GM21717 (cell line): ENCODE measurements at regions not wholly inside any gene's neighbourhood (a gene's known extent, or its start where the extent isn't known, plus 50 kb on each side); places are given as distances from the start of the nearest gene placed in this dataset.

Experiments
- ATAC-seq: cut with Tn5 transposase; IDR thresholded peaks from one replicate; pipeline ENCODE4 v1.9.1; 2021; ENCODE audit warnings: mild to moderate bottlenecking, moderate library complexity; ENCODE audit not compliant: unreplicated experiment

DNA sequence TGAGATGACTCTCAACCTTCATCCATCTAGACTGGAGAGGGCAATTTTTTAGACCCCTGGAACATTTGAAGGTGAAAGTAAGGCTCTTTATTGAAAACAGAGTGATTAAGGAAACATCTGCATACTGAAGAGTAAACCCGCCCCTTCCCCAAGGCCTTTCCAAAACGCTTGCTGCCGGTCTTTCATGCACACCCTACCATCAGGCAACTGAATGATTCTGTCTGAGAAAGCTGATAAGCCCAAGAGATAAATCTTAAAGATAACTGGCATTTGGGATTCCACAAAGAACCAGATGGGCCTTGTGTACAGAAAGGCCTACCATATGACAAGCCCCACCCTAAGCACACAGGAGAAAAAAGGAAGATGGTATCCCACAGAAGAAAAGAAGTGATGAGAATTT, 54.4 kb upstream of the PIK3R1 start:
- no peak for ATAC-seq

DNA sequence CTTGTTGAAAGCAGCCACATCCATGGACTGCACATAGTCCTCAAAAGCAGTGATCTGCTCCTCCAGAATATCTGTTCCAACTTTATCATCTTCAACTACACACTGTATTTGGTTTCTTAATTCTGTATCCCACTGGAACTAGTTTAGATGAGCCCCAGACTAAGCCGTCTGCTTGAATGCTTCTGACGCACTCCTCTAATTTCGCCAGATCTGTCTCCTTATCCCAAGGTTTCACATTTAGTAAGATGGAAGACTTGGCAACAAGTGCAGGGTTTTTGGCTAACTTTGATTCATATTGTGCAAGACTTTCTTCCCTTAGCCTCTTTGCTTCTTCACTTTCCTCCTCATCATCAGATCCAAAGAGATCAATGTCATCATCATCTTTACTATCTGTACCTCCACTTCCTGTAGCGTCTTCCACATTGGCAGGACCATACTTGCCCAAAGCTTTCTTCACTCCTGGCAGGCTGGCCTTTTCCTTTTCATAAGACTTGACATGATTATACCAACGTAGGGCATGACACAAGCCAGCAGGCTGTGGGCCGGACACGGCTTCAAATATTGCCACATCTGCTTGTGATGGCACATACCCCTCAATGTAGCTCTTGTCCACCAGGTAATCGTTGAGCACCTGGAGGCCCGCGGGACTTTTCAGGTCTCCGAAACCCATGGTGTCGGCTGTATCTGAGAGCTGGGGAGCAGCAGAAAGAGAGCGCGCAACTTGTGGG, 56.2 kb upstream of the PIK3R1 start:
- ATAC-seq = no peak

DNA sequence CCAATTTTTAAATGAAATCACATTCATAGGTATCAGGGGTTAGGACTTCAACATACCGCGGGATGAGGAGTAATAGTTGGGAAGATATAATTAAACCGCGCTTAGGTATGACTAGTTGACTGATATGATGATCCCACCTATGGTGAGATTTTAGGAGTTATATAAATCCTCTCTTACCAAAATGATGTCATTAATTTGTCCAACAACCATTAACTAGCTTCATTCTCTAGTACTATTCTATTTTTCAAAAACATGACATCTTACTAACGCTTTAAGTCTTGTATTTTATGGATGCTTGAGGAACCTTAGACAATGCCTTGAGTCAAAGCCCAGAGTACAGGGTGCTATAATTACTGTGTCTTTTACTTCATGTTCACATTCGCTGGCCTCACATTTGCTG, 59.6 kb upstream of the PIK3R1 start:
- no peak for ATAC-seq

DNA sequence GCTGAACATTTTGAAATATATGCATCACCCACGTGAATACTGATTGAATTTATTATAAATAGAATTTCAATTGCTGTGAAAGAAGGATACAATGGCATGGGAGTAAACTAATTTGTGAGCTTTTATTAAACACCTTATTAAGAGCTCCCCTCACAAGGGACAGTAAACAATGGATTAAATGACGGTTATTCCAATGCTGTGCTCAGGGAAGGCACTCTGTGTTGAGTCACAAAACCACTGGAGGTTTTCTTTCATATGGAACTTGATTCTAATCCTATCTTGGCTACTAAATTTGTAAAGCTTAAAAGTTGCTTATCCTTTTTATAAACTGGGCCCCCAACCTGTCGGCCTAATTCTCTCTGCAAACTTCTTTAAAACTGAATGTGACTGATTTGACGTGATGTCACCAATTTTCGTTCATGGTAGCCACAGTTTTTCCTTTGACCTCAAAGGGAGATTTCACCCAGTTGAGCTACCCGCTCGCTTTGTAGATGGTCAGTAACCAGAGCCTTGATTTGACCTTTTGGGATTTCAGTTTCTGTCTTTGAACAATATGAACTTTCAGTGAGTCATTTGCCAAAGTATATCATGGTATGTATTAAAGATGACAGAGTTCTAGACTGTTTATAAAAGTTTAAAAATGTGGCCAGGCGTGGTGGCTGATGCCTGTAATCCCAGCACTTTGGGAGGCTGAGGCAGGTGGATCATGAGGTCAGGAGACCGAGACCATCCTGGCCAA, 61.3 kb upstream of the PIK3R1 start:
- no peak for ATAC-seq

DNA sequence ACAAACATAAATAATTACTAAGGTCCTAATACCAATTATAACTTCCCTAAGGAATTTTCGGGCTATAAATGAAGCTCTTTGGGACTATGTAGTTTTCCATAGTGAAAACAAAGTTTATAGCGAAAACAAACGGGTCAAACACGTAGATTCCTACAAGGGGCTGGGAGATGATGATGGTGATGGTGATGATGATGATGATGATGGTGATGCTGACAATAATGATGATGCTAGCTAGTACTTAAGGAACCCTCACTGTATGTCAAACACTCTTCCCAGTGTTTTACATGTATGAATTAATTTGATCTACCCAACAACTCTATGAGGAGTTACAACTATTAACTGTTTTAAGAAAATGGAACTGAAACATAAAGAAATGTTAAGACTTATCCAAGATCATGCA, 63.7 kb upstream of the PIK3R1 start:
- ATAC-seq = no peak

DNA sequence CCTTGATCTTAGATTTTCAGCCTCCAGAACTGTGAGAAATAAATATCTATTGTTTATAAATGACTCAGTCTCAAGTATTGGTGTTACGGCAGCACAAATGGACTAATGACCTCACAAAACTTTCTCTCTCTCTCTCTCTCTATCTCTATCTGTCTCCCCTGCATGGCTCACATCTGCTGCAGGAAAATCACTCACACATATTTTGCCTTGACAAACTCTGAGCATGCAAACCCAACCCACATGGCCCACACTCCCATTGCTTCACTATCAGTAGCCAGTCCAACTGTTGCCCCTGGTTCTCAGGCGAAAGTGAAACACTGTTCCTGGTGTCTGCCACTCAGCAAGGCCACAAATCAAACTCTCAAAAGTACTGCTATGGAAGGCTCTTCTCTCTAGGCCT, 66.4 kb upstream of the PIK3R1 start:
- ATAC-seq = peak; percentile 44

DNA sequence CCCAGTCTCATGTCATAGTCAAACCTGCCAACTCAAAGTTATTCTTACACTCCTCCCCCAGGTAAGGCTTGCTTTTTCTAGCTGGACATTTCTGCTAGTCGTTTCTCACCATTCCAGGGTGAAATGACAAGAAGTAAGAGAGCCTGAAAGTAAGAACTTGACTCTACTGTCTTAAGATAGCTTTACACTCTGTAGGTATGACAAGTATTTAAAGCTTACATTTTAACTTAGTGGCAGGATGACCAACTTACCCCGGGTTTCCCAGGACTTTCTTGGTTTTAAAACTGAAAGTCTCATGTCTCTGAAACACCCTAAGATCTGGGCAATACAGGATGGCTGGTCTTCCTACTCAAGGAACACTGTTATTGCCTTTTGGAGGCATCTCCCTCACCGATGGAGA, 67.5 kb upstream of the PIK3R1 start:
- peak; percentile 52 for ATAC-seq

DNA sequence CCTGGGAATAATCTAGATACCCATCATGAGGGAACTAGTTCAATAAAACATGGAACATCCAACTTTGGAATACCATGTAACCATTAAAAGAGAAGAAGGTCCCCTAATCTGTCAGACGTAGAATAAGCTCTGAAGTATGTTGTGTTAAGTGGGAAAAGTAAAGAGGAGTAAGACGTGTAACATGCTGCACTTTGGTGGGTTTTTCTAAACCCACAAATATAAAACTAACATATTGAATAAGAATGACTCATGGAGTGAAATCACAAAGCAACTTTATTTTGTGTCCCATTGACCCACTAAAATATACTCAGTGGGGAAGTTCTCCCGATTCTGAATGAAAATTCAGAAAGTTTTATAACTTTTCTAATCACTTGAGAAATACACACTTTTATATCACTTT, 67.9 kb upstream of the PIK3R1 start:
- no peak for ATAC-seq

DNA sequence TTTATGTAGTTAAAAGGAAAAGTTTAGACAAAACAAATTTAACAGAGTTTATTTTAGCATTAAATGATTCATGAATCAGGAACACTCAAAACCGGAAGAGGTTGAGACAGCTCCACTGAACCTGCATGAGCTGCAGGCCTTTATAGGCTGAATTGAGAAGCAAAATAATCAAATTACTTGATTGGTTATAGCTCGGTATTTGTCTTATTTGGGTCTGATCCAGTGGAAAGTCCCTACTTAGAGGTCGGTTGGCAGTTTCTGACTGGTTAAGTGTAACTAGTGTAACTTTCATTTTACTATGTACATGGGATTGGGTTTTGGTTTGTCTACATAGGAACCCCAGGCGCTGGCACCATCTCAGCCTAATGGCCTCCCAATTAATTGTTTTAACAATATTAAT, 74.1 kb upstream of the PIK3R1 start:
- ATAC-seq = peak; percentile 36

DNA sequence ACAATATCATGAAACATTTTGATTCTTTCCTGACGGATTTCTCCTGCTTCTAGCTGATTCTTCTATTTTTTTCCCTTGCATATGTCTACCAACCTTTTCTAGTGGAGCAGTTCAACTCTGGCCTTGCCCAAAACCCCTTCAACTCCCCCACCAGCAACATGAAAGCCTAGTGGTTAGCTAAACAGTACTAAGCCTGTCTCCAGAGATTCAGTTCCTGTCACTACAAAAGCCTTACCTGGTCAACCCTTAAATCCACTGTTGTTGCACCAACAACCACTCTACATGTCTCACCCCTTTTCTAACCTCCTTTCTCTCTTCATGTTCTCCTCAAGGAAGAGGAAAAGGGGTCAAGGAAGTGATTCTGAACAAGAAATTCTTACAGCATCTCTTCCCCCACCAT, 74.8 kb upstream of the PIK3R1 start:
- peak; percentile 55 for ATAC-seq

DNA sequence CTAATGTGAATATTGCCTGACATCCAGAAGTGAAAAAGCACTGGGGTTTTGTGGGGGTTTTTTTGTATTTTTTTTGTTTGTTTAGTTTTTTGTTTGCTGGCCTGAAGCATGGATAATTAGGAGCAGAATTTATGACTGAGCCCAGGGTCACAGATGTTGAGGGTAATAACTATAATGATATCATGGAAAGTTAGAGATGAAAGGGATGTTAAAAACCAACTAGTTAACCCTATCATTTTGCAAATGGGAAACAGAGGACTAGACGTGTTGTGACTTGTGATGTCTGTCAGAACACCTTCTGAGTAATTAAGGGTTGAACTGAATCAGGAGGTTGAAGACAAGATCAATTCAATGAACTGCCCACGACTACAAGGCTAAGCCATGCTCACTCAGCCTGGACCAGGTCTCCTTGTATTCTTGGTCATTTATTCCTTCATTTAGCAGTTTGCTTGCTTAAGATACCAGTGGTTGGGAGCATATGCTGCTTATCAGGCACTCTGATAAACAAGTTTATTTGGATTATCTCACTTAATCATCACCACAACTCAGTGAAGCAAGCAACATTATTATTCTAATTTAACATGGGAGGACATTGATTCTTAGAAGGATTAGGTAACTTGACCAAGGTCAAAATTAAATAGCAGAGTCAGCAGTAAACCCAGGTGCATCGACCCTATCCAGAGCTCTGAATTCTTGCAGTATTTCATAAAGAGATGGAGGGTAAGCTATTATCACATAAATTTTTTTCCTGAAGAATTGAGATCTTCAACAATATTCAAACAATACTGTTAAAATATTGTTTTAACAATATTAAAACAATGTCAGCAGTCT, 75.7 kb upstream of the PIK3R1 start:
- ATAC-seq = no peak

DNA sequence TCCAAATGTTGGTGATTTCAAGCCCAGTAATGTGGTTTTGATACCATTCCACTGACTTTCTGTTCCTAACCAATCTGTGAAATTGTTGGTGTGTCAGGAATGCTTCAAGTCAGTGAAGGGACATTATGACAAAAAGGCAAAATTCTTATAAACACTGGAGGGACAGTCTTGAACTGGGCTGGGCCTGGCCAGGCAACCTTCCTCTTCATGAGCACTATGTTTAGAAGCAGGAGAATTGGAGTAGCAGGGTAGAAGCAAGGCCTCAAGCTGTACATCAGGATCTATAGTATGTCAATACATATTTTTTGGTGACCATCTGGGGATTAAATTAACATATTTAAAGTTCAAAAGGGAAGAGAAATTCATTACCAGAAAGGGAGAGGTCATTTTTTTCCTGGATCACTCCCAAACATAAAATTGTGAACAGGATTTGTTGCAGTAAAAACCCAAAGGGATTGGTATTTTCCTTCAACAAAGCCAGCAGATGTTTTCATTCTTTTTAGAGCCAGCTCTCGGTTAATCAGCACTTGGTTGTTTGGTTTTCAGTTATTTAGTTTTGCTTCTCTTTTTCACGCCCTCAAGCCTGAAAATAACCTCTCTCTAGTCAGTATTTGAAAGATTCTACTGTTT, 77.9 kb upstream of the PIK3R1 start:
- peak; percentile 33 for ATAC-seq

DNA sequence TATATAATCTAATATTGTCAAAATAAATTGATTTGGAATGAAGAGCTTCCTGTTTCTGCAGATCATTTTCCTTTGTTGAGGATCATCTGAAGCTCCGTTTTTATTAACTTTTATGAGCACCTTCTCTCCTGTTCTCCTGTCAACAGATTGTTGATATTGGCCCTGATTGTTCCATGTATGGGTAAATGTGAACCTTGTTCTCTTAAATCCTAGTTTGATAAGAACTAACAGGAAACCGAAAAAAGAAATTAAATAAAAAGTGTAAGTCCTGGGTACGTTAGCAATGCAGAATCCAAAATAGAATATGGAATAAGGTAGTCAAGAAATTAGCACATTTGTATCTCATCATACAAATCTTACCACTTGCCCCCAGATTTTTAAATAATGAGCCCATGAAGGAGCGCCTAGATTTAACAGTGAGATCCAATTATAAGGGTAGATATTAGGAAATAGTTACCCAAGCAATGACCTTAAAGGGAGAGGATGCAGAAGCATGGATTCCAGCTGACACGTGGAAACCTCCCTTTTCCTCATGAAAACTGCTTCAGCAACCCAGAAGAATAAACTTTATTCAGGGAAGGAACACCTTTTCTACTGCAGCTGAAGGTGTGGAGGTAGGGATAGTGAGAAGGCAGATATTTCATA, 80.8 kb upstream of the PIK3R1 start:
- ATAC-seq = no peak

DNA sequence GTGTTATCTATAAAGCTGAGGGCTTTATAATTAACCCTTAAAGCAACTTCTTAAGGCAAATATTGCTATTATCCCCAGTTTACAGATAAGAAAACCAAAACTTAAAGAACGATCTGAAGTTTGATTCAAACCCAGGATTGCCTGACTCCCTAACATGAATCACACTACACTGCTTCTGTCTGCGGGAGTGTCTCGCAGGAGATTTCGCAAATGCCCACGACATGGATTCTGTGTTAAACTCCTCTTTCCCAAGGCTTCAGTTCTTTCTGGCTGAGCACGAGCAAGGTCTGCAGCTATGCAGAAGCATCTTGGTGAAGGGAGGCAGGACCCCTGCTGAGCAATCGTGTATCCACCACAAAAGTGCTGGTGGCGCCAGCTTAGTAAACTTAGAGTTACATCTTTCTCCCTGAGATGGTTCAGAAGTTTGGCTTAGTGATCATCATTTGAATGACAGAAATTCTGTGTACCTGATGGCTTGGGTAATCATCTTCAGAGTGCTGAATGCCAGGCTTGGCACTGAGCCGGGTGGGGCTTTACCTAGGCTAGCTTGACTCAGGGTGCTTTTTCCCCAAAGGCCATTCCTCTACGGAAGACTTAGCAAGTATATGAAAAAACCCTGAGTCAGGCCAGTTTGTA, 81.4 kb upstream of the PIK3R1 start:
- ATAC-seq = no peak

DNA sequence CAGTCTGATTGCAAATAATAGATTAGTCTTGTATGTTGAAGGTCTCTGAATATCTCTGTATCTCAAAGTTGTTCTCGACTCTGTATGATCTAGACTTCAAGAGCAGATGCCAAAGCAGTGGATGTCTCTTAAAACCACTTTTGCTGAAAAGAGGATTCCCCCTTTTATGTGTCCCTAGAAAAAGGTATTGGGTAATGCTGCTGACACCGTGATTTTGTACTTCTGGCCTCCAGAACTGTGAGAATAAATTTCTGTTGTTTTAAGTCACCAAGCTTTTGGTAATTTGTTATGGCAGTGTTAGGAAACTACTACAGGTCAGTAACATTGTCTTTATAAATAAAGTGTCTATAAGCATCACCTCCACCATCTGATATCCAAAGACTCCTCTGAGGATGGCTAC, 85.3 kb upstream of the PIK3R1 start:
- no peak for ATAC-seq

DNA sequence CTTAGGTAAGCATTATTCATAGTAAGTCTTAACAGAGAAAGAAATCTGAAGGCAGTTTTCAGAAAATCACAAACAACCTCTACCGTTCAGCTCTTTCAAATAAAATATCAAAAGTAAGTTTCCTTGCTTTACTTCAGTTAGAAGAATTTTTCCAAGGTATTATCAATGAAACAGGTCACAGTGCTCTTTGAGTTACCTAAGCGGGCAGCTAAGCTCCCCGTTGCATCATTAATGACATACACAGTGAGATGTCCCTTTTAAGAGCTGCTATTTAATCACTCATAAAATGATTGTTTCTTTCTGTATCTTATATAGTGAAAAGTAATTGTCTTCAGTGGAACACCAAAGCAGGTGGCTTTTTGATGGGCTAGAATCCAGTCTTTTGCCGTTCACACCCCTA, 86.2 kb upstream of the PIK3R1 start:
- ATAC-seq = no peak

DNA sequence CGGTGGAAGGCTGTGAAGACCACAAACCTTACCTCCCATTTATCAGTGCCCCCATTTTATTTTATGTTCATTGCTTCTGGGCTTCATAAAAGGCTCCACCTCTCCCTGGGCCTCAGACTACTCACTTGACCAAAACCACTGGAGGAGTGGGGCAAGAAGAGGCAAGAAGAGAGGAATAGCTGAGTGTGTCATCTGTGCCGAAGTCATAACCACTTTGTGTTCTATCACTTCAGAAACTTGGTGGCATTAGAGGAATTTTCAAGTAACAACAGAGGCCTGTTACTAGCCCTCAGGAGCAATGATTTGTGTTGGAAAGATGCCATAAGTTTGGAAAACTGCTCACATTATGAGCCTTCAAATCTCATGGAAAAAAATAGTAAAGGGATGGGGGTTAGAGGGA, 88.7 kb upstream of the PIK3R1 start:
- no peak for ATAC-seq

DNA sequence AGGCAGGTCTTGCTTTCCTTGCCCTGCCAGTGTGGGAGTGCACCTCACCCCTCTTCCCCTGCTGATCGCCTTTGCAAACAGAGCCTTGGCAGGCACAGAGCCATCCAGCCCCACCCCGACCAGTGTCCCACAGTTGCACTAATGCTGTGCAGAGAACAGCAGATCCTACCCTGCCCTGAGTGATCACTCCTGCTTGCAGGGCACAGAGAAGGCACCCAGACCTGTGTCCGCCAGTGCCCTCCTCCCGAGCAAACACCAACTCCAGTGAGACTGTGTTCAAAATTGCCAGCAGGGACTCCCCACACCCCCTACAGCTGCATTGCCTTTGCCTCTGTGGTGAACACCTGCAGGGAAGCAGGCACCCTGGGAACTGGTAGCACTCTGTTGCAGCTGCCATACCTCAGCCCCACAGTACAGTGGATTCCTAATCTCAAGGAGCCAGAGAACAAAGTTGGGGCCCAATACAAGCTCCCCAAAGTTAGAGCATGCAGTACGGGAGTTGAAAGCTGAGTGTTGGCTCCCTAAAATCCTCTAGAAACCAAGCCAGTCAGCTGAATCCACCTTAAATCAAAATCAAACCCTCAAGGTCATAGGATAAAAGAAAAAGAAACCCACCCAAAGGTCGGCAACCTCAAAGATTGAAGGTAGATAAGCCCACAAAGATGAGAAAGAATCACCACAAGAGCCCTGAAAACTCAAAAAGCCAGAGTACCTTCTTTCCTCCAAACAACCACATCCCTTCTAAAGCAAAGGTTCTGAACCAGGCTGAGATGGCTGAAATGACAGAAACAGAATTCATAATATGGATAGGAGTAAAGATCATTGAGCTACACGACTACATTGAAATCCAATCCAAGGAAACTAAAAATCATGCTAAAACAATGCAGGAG, 92.9 kb upstream of the PIK3R1 start:
- ATAC-seq = no peak

DNA sequence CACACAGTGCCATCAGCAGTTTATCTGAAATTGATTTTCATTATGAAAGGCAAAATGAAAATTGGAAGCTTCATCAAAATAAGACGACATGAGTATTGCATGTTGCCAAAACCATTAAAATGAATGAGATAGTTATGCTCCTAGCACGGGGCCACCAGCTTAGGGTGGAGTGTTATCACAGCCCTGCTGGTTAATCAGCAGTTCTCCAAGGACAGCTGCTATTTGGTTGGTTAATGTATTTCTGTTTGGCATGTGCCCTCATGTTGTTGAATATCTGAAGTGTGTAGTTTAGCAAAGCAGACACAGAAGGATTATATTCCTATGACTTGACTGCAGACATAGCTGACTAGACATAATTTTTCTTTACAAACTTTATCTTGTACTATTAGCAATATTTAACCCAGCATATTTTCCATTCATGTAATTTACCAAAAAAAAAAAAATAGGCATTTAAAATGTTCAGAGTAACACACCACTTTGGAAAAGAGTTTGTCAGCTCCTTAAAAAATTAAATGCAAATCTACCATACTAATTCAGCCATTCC, 98.6 kb upstream of the PIK3R1 start:
- no peak for ATAC-seq
